GM19023 (cell line): ENCODE measurements at regions not wholly inside any gene's neighbourhood (a gene's known extent, or its start where the extent isn't known, plus 50 kb on each side); places are given as distances from the start of the nearest gene placed in this dataset.
A peak's percentile ranks its signal among the peaks of the same experiment; 100 is the strongest.
"Not testable (repeated sequence)": the region's sequence is repeated elsewhere in the genome, so short reads cannot be mapped to it uniquely, and the experiment has no call there.

ENCODE experiments used
- ATAC-seq: cut with Tn5 transposase; IDR thresholded peaks from one replicate; pipeline ENCODE4 v1.9.1; 2021; ENCODE audit warnings: mild to moderate bottlenecking, moderate library complexity; ENCODE audit not compliant: unreplicated experiment

DNA sequence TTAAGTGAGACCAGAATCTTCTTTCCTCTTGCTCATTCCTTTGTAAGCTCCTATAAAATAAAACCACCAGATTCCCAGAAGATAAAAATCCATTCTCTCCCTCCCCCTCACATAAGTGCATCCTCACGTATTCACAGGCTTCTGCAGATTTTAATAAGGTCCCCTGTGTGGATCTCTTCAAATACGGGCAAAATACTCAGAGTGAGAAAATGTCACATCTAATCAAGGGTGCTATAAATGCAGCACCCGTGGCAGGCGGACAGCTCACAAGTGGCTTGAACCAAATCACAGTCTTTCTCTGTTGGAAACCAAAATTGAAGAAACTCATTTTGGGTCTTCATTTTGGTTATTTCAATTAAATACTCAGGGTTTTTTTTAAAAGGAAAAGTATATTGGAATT is 212.9 kb upstream of the CMC1 start:
- ATAC-seq, result no peak

- no peak for ATAC-seq
Observed at GRCh38 chr3:28033059-28033784, 208.2 kb upstream of the CMC1 start.

GRCh38 chr3:28036599-28037575 is 204.5 kb upstream of the CMC1 start:
- ATAC-seq, result peak; percentile 65

GRCh38 chr3:28039234-28039633 is 202.2 kb upstream of the CMC1 start:
- ATAC-seq, result no peak

GRCh38 chr3:28039829-28040228 is 201.6 kb upstream of the CMC1 start:
- ATAC-seq, result no peak

GRCh38 chr3:28042095-28042635 is 199.3 kb upstream of the CMC1 start:
- peak; percentile 56 for ATAC-seq

DNA sequence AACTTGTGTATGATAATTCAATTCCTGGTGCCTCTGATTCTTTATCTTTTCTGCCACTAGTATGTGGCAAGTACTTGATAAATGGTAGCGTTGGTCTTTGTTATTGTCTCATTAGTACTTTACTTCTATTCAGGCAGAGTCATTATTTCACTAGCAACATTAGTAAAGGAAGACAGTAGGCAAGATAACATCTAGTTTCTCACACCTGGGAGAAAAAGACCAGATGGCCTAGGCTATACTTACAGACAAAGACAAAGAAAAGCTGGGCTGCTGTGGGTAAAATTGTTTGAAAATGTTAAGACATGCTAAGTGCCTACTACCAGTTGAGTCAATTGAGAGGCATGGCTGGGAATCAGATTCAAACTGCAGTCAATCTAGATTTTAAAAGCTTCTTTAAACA is 198.7 kb upstream of the CMC1 start:
- peak; percentile 32 for ATAC-seq

- no peak for ATAC-seq
Observed at GRCh38 chr3:28050120-28050519, 191.3 kb upstream of the CMC1 start.

DNA sequence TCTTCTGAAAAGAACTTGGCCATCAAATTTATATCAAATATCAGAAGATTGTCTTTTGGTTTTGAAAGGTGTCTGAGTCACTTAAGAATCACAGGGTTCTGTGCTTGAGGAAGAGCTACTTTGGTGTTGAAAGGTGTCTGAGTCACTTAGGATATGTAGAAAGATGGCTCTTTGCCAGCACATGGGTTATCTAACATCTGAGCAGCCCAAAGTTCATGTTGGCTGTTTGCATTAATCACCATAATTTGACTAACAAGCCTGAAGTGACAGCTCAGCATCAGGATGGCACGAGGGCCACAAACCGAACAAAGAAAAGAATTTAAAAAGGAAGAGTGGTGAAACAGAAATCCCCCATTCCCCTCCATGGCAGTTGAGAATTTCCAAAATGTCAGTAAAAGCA is 190.5 kb upstream of the CMC1 start:
- ATAC-seq, result no peak

DNA sequence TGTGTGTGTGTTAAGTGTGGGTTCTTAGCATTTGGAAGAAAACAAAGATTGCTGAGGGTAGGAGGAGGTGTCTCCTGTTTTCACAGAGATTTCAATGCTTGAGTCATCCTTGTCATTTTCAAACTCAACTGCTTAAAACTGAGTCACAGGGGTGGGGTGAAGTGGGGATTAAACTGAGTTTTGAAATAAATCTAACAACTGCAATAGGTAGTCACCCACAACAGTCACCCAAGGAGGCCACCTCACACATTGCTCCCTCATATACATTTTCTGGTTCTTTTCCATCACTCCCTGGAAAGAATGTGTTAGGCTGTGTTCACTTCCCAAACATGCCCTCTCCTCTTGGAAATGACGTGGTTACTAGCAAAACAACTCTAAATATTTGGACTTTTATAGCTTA is 187.7 kb upstream of the CMC1 start:
- no peak for ATAC-seq

GRCh38 chr3:28056806-28057205 is 184.6 kb upstream of the CMC1 start:
- no peak for ATAC-seq

- ATAC-seq, result no peak
Observed at GRCh38 chr3:28057539-28057938, 183.9 kb upstream of the CMC1 start.

- ATAC-seq, result not testable (repeated sequence)
Observed at GRCh38 chr3:28059199-28059598, 182.2 kb upstream of the CMC1 start.

- ATAC-seq, result no peak
Observed at GRCh38 chr3:28066020-28066419, 175.4 kb upstream of the CMC1 start.

DNA sequence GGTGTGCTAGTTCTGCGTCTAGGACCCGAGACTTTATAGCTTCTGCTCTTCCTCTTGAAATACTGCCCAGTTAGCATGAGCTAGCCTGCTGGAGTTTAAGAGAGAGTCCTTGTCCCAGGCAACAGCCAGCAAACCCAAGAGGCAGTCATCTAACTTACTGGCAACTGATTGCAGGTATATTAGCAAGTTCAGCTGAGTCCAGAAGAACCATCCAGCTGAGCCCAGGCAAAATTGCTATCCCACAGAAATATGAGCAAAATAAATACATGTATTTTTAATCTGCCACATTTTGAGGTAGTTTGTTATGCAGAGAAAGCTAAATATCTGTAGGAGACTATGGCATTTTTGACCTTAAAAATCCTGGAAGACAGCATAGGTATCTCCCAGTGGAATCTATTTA is 174.4 kb upstream of the CMC1 start:
- ATAC-seq, result no peak

DNA sequence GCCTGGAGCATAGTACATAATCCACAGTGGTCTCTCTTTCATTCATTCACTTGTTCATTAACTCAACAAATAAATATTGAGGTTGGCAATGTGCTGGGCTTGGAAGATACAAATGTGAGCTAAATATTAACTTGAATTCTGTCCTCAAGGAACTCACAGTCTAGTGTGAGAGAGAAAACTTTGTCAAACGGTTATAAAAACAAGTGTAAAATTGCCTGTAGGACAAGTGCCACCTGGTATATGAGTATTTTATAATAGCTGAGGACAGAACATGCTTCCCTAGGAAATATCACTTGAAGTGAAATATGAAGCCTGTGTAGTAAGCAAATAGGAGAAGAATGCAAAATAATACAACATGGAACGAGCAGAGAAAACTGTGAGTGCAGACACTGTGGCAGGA is 173.1 kb upstream of the CMC1 start:
- ATAC-seq, result no peak

DNA sequence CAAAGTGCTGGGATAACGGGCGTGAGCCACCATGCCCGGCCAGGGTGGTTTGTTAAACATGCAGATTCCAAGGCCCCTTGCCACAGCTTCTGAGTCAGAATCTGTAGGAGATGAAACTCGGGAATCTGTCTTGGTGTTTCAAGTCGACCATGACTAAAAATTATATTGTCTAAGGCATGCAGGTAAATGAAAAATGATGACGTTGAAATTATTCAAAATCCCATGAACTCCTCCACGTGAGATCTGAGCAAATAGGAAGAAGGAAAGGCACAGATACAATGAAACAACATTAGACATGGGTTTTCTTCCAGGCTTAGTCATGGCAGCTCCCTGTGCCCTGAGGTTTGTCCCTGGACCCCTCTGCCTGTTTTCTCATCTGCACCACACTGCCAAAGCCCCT is 172.0 kb upstream of the CMC1 start:
- ATAC-seq, result no peak

- ATAC-seq, result no peak
Observed at GRCh38 chr3:28076246-28076645, 165.2 kb upstream of the CMC1 start.

DNA sequence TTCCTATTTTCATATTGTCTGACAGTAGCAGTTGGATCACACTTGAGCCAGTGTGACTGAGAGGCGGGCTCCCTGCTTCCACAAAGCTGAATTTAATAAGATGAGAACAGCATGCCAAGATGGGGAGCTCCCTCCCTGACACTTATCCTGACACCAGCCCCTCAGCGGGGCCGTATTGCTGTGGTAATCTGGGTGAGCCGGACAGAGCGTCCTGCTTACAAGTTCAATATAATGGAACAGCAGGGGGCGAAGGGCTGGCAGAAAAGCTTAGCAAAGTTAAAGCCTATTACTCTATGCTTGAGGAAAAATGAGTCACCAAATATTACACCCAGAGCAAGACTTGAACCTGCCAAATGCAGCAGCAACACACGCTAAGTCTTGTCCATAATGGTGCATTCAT is 163.8 kb upstream of the CMC1 start:
- no peak for ATAC-seq

GRCh38 chr3:28078536-28078935 is 162.9 kb upstream of the CMC1 start:
- no peak for ATAC-seq

- no peak for ATAC-seq
Observed at GRCh38 chr3:28080716-28081115, 160.7 kb upstream of the CMC1 start.

- ATAC-seq, result peak; percentile 72
Observed at GRCh38 chr3:28081533-28081947, 159.9 kb upstream of the CMC1 start.
